CD4-positive, alpha-beta T cell treated with Interleukin-17A for 1 hour (primary cell): ENCODE measurements at regions not wholly inside any gene's neighbourhood (a gene's known extent, or its start where the extent isn't known, plus 50 kb on each side); places are given as distances from the start of the nearest gene placed in this dataset.
"Not testable (repeated sequence)": the region's sequence is repeated elsewhere in the genome, so short reads cannot be mapped to it uniquely, and the experiment has no call there.

Experiments
- DNase-seq: peaks from one replicate; pipeline ENCODE4 v3.0.0-alpha.2; 2020

DNA sequence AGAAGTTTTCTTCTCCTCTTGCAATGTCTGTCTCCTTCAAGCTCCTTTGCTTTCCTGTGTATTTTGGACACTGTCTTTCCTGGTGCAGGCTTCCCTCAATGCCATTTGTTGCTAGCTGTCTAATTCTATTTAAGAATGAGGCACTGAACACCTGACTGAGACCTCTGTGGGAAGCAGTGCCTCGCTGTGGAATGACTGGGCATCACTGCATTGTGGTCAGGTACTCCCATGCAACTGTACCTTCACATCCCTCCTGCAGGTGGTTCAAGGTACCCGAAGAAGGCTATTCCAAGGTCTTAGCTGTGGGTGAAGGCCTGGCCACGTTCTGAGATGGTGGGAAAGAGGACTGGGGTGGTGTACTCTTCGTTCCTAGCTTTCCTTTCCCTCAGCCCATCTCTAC, 152.8 kb upstream of the CTAGE1 start:
- no peak for DNase-seq

- DNase-seq, result no peak
Observed at GRCh38 chr18:22572341-22572740, 154.6 kb upstream of the CTAGE1 start.

DNA sequence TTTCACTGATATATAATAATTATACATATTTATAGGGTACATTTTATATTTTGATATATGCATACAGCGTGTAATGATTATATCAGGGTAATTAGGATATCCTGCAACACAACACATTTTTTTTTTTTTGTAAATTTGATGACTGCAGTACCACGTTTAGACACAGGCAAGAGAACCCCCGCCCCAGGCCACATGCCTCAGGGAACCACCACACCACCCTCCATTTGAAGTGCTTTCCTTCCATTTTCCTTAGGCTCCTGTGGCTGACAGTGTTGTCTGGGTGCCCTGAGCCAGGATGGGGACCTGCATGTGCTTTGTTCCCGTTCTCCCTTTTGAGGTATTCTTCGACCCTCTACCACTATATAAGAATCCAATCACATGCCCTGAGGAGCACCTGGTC, 161.6 kb upstream of the CTAGE1 start:
- DNase-seq, result no peak

DNA sequence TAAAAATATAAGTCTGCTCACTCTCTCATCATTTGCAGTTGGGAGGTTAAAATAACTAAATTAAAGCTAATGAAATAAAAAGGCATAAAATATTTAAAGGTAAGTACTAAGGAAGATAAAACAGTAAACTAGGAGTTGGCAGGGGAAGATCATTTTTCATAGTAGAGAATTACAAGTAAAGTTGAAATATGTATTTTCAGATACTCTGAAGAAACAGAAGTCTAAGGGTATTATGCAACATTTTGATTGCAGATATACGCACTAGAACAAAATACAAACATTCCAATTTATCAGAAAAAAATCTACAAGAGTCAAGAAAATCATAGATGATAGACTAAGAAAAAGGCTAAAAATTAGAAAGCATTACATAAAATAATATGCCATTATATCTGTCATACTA, 167.6 kb upstream of the CTAGE1 start:
- DNase-seq, result no peak

DNA sequence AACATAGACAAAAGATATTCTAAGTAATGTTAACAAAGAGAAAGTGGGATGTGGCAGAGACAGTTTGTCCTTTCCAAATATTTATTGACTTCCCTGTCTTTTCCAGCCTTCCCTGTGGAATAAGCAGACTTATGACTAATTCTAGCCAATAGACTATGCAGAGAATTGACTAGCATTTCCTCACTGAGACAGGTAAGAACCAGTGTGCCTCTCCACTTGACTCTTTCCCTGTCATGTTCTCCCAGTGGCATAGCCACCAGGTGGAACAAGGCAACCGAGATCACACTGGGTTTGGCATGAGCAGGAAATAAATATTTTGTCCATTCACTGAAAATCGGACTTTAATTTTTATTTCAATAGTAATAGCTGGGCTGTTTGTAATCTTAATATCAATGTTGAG, 168.1 kb upstream of the CTAGE1 start:
- DNase-seq, result no peak

- no peak for DNase-seq
Observed at GRCh38 chr18:22591222-22591621, 173.5 kb upstream of the CTAGE1 start.

- no peak for DNase-seq
Observed at GRCh38 chr18:22594155-22594690, 176.5 kb upstream of the CTAGE1 start.

- no peak for DNase-seq
Observed at GRCh38 chr18:22601481-22601880, 183.8 kb upstream of the CTAGE1 start.

- DNase-seq, result not testable (repeated sequence)
Observed at GRCh38 chr18:22602456-22602855, 184.7 kb upstream of the CTAGE1 start.

- DNase-seq, result no peak
Observed at GRCh38 chr18:22603902-22604301, 186.2 kb upstream of the CTAGE1 start.

DNA sequence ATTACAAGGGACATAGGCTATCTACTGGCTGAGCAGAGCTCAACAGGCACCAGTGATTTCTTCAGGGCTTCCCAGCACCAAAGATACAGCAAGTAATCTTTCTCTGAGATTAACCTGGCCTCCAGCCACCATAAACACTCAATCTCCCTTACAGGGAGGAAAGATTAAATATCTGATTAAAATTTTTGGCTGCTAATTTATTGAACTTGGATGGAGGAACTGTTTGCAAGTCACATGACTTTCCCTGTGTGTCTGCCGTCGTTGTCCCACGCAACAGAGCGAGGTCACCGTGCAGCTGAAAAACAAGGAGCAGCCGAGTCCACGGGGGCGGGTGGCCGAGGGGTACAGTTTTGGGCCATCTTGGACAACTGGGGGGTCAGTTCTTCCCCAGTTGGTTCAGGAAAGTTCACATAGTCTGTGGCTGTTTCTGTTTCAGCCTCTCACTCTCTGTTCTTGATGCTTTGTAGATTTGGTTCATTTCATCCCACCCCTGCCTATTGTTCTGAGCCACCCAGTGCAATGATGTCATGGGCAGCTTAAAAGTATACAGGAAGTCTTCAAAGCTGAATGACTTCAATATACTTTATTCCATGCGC, 186.8 kb upstream of the CTAGE1 start:
- DNase-seq, result no peak

DNA sequence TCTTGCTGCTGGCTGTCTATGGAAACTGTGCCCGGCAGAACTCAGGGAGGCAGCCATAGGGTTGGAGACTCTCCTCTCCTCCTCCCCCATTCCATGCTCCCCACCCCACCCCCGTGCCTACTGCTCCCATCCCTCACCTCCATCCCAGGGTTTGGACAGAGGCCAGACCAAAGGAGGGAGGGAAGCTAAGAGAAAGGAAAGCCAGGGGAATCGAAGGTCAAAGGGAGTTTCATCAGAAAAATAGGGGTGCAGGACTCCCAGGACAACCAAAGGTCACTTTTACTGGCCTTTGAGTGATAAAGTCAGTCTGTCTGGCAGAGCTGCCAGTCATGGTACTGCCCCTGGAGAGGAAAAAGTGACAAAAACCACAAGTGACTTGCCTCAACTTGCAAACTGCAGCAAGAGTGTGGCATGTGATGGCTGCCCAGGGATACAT, 187.3 kb upstream of the CTAGE1 start:
- no peak for DNase-seq

DNA sequence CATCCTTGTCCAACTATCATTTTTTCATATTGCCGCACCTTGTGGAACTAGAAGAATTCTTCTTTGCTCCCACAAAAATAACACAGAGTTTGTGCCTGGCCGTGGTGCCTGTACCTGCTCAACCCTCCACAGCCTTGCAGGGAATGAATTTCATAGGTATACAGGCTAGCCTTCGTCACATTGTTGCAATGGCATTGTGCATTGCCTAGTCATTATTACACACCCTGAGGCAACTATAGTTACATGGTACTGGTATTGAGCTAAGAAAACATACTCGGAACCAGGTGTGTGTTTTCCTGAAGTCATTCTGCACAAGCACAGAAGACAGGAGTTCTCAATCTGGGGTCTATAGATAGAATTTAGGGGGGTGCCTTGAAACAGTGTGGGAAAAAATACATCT, 188.0 kb upstream of the CTAGE1 start:
- DNase-seq, result no peak

GRCh38 chr18:22606563-22607283, 189.0 kb upstream of the CTAGE1 start:
- no peak for DNase-seq

DNA sequence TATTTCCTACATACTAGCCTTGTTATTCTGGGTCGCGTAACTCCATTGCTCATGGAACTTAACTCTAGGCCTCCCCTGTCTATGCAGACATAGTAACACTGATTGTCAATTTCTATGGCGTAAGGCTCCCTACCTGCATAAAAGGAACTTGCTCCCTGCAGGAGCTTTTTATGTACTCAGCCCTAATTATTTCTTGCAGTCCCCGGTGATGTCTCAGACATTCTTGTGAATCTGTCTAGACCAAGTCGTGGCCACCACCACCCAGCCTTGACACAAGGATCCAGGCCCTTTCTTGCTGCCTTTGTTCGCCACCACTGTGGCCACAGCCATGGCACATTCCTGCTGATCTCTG, 189.5 kb upstream of the CTAGE1 start:
- DNase-seq, result no peak

GRCh38 chr18:22608847-22609246, 191.1 kb upstream of the CTAGE1 start:
- DNase-seq, result no peak

DNA sequence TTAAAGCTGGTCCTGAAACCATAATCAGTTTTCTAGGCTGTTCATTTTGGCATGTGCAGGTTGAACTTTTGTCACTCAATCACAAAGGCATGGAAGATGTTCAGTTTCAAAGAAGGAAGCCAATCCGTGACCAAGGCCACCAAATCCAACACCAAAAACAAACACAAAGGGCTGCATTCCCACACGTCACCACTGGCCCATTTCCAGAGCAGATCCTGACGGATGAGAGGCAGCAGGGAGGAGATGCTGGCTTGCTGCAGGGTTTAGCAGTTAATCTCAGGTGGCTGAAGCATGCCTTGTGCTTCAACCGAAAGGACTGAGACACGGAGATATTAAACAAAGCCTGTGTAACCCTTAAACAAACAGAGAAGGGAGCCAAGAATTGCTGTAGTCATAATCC, 191.9 kb upstream of the CTAGE1 start:
- no peak for DNase-seq

DNA sequence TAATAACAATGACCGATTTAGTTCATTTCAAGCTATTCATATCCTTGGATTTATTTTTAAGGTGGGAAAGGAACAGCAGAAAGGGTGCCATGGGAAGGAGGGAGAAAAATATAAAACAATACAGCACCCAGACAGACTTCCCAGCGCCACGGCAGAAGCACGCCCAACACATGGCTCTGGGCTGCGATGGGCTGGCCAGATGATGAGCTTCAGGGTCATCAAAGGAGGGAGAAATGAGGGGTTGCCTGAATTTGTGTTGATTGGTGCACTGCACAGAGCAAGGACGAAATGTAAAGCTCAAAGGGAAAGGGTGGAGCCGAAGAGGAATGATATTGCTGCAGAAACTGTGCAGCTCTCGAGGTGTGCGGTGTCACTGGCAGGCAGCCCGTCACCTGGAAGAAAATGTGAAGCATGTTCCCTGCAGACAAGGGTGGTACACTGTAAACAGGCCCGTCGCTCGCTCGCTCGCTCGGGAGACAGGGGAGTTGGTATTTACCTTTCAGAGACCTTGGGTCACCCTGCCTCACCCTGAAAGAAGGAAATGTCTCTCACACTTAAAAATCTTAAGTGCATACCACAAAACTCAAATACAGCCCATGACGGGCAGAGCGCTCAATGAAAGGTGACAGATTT, 195.5 kb upstream of the CTAGE1 start:
- no peak for DNase-seq

DNA sequence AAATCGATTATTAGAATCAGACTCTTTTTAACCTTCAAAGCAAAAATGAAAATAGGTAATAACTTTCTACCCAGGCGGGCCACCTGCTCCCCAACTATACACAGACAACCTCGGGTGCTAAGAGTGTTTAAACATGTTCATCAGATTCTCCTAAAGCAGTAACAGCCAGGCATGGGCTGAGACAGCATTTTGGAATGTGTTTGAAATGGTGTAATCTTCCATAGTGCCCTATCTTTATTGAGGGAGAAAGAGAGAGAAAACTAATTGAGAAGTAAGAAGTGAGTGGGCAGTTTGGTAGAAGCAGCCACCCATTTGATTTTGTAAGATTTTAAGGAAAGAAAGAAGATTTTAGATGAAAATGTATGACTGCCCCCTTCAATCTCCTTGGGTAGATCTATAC, 196.1 kb upstream of the CTAGE1 start:
- no peak for DNase-seq

DNA sequence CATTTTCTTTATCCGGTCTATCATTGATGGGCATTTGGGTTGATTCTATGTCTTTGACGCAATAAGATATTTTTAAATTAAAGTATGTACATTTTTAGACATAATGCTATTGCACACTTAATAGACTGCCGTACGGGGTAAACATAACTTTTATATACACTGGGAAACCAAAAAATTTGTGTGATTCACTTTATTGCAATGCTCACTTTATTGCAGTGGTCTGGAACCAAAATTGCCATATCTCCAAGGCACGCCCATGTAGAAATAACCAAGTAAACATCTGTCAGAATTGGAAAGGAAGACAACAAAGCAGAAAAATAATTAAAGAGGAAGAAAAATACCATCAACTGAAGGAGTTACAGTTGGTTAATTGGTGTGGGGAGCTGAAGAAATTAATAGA, 205.8 kb upstream of the CTAGE1 start:
- no peak for DNase-seq

DNA sequence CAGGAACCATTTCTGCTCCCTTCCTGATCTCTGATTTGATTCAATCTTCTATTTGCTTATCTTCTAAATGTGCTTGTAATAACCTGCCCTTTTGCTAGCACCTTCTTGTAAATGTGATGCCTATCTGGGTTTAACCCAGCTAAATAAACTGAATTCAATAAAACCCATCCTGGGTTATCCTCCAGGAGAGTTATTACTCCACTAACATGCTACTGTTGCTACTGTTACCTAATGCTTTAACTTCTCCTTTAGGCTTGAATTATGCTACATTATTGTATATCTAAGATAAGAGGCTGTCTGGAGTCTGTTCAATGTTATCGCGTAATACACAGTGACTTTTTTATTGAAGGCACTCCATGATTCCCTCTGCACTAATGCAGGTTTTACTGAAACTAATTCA, 206.5 kb upstream of the CTAGE1 start:
- no peak for DNase-seq

- no peak for DNase-seq
Observed at GRCh38 chr18:22625406-22625805, 207.7 kb upstream of the CTAGE1 start.

DNA sequence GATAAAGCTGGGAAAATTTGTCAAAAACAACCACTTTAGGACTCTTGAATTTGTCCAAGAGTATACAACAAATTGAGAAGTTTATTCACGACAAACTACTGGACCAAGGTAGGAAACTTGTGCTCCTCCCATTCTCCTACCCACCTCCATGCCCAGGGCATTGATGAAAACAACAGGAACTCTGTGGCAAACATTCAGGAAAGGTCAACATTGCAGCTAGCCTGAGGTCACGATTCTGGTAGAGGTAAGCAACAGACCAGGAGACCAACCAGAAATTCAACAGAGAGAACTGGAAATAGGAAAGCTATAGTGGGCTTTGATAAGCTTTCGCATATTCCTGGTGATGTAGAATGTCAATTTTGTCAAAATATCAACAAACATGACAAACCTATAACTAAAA, 209.1 kb upstream of the CTAGE1 start:
- DNase-seq, result no peak

DNA sequence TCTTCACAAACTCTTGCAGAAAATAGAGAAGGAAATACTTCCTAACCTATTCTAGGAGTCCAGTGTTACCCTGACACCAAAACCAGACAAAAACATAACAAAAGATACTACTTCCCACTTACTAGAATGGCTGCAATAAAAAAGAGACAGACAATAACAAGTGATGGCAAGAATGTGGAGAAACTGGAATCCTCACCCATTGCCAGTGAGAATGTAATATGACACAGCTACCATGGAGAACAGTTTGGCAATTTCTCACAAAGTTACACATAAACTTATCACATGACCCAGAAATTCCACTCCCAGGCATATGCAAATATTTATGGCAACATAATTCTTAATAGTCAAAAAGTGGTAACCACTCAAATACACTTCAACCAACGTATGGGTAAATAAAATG, 209.8 kb upstream of the CTAGE1 start:
- DNase-seq, result no peak
